ENCODE measurements at regions not wholly inside any gene's neighbourhood (a gene's known extent, or its start where the extent isn't known, plus 50 kb on each side); places are given as distances from the start of the nearest gene placed in this dataset.

- TF ChIP-seq EZH2phosphoT487 (IDR thresholded peaks at IDR 0.05; ENCODE audit: borderline replicate concordance) (no peak), CTCF (conservative IDR thresholded peaks at IDR 0.05; ENCODE audit: low read length) (no peak)
Measured at GRCh38 chr4:34629451-34629850, 1614.9 kb downstream of the ARAP2 start.

Measured in Loucy (cell line).